Prostate gland (tissue), 2 donors: ENCODE measurements at regions not wholly inside any gene's neighbourhood (a gene's known extent, or its start where the extent isn't known, plus 50 kb on each side); places are given as distances from the start of the nearest gene placed in this dataset.

Source experiments
- DNase-seq: peaks from one replicate; pipeline ENCODE4 v3.0.0-alpha.2; 2019; ENCODE audit warnings: low spot score
- H3K27ac ChIP-seq, 2 donors: fragments of 200-600 bp; sonication (generic); 2 replicates each; pipeline ENCODE4 v1.5.1; 2017 to 2019
- H3K27me3 ChIP-seq: fragments of 200-600 bp; sonication (generic); replicated peaks from 2 replicates; pipeline ENCODE4 v1.5.1; 2019; ENCODE audit not compliant: insufficient read depth
- H3K36me3 ChIP-seq, 2 donors: fragments of 200-600 bp; sonication (generic); 1 replicate in 1 of 2; 2 replicates in 1 of 2; pipeline versions ENCODE4 v1.5.1 to v1.8.1; 2017 to 2019
- H3K4me1 ChIP-seq: fragments of 200-600 bp; sonication (generic); replicated peaks from 2 replicates; pipeline ENCODE4 v1.5.1; 2019
- H3K4me3 ChIP-seq, 2 donors: fragments of 200-600 bp; sonication (generic); 2 replicates each; pipeline ENCODE4 v1.5.1; 2017 to 2019
- H3K9me3 ChIP-seq: fragments of 200-600 bp; sonication (generic); 2 replicates; pipeline ENCODE4 v1.5.1; 2017
- CTCF ChIP-seq, 4 experiments: fragments of 200-600 bp in 2 of 4; fragments of 450-650 bp in 2 of 4; sonication (generic) in 2 of 4; IDR thresholded peaks; 1 replicate in 3 of 4; 2 replicates in 1 of 4; pipeline ENCODE4 v1.5.1; 2016 to 2019; ENCODE audit warnings: antibody characterized with exemption in 4 of 4, mild to moderate bottlenecking in 2 of 4, moderate library complexity in 2 of 4
- POLR2A ChIP-seq: fragments of 450-650 bp; IDR thresholded peaks from one replicate; pipeline ENCODE4 v1.6.1; 2016; ENCODE audit warnings: antibody characterized with exemption, mild to moderate bottlenecking
- POLR2AphosphoS5 ChIP-seq: sonication (generic); formaldehyde crosslinking; IDR thresholded peaks from one replicate; pipeline ENCODE4 v1.6.1; 2017; ENCODE audit warnings: antibody characterized with exemption
- WGBS: methylation state at CpG from one replicate; pipeline ENCODE4 v1.1.5; 2018; 5-methylcytosine and 5-hydroxymethylcytosine counted together
- intact Hi-C: fragments of 100-400 bp; cut with DNase I; formaldehyde crosslinking; loops from one replicate; pipeline ENCODE4 v1.14.2; 2022

- no peak for DNase-seq
- H3K9me3 ChIP-seq: no peaks in the 10 kb centered on the region
- no peaks in the 10 kb centered on the region for H3K36me3 ChIP-seq
- intact Hi-C loops: no loop called here
- no peak overlapping the region for H3K27ac ChIP-seq
- H3K27me3 ChIP-seq: no peaks in the 10 kb centered on the region
- 91% methylated on average over 1 of the region's 1 CpG for WGBS
- H3K4me1 ChIP-seq: no peaks in the 10 kb centered on the region
- TF ChIP-seq POLR2AphosphoS5 (no peak), CTCF (IDR thresholded peaks at IDR 0.05) (no peak), POLR2A (no peak)
- H3K4me3 ChIP-seq: no peak overlapping the region
These were observed 462.7 kb downstream of the ADGRL2 start for GRCh38 chr1:82263396-82263795.

- Histone ChIP-seq H3K27ac (no peak overlapping the region), H3K36me3 (no peaks in the 10 kb centered on the region), H3K27me3 (no peaks in the 10 kb centered on the region), H3K4me1 (no peaks in the 10 kb centered on the region), H3K9me3 (no peaks in the 10 kb centered on the region), H3K4me3 (no peak overlapping the region)
- 67% methylated on average over 1 of the region's 1 CpG for WGBS
- TF ChIP-seq POLR2AphosphoS5 (no peak), POLR2A (no peak), CTCF (IDR thresholded peaks at IDR 0.05) (no peak)
- intact Hi-C loops: no loop called here
- no peak for DNase-seq
These were observed 459.9 kb downstream of the ADGRL2 start for GRCh38 chr1:82260666-82261065.

GRCh38 chr1:82260051-82260450 lies 459.3 kb downstream of the ADGRL2 start:
- TF ChIP-seq POLR2A (no peak), CTCF (IDR thresholded peaks at IDR 0.05) (no peak), POLR2AphosphoS5 (no peak)
- Histone ChIP-seq H3K36me3 (no peaks in the 10 kb centered on the region), H3K27ac (no peak overlapping the region), H3K4me1 (no peaks in the 10 kb centered on the region), H3K27me3 (no peaks in the 10 kb centered on the region), H3K4me3 (no peak overlapping the region), H3K9me3 (no peaks in the 10 kb centered on the region)
- WGBS: 72% methylated on average over 1 of the region's 1 CpG
- DNase-seq: no peak
- intact Hi-C loops: no loop called here

GRCh38 chr1:82258887-82259286 lies 458.2 kb downstream of the ADGRL2 start:
- TF ChIP-seq CTCF (IDR thresholded peaks at IDR 0.05): no peak
- no peak for TF ChIP-seq POLR2A
- TF ChIP-seq POLR2AphosphoS5: no peak
- 97% methylated on average over 5 of the region's 5 CpGs for WGBS
- intact Hi-C loops: no loop called here

GRCh38 chr1:82246050-82246449 lies 445.3 kb downstream of the ADGRL2 start:
- H3K4me1 ChIP-seq: no peaks in the 10 kb centered on the region
- no peak overlapping the region for H3K4me3 ChIP-seq
- TF ChIP-seq POLR2A (no peak), CTCF (IDR thresholded peaks at IDR 0.05) (no peak), POLR2AphosphoS5 (no peak)
- DNase-seq: no peak
- H3K27ac ChIP-seq: no peak overlapping the region
- no peaks in the 10 kb centered on the region for H3K27me3 ChIP-seq
- intact Hi-C loops: no loop called here
- H3K9me3 ChIP-seq: no peaks in the 10 kb centered on the region
- no peaks in the 10 kb centered on the region for H3K36me3 ChIP-seq
- WGBS: 56% methylated on average over 3 of the region's 3 CpGs

More at GRCh38 chr1:82258887-82259286, 458.2 kb downstream of the ADGRL2 start:
- H3K27me3 ChIP-seq: no peaks in the 10 kb centered on the region
- no peaks in the 10 kb centered on the region for H3K9me3 ChIP-seq
- H3K4me3 ChIP-seq: no peak overlapping the region
- no peaks in the 10 kb centered on the region for H3K4me1 ChIP-seq
- no peak for DNase-seq
- H3K36me3 ChIP-seq: no peaks in the 10 kb centered on the region
- H3K27ac ChIP-seq: no peak overlapping the region
